ENCODE measurements at regions not wholly inside any gene's neighbourhood (a gene's known extent, or its start where the extent isn't known, plus 50 kb on each side); places are given as distances from the start of the nearest gene placed in this dataset.

DNA sequence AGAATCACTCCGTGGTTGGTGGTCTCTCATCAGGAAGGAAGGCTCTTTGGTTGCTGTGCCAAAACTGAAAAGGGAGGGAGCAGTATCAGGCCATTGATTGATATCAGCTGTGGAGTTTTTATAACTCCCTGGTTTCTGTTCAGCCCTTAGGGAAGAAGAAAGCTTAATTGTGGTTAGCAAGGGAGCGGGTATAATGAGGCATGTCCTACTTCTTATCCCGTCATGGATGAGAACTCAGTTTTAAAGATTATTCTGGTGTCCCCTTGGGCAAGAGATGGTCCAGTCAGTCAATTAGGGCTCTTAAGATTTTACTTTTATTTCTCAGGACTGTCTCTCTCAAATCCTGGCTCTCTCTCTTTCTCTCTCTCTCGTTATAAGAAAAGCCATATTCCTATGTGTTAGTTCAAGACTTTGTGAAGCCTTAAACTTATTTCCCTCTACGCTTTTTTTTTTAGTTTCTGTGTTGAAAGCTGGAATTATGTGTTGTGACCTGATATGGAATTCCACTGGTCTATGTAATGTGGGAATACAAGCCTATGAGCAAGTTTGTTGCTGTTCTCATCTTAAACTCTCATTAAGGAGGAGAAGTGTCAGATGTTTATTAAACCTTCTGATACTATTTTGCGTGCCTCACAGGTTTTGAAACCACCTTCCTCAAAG, 514.0 kb upstream of the CDH2 start:
- TF ChIP-seq, protein P1, sequence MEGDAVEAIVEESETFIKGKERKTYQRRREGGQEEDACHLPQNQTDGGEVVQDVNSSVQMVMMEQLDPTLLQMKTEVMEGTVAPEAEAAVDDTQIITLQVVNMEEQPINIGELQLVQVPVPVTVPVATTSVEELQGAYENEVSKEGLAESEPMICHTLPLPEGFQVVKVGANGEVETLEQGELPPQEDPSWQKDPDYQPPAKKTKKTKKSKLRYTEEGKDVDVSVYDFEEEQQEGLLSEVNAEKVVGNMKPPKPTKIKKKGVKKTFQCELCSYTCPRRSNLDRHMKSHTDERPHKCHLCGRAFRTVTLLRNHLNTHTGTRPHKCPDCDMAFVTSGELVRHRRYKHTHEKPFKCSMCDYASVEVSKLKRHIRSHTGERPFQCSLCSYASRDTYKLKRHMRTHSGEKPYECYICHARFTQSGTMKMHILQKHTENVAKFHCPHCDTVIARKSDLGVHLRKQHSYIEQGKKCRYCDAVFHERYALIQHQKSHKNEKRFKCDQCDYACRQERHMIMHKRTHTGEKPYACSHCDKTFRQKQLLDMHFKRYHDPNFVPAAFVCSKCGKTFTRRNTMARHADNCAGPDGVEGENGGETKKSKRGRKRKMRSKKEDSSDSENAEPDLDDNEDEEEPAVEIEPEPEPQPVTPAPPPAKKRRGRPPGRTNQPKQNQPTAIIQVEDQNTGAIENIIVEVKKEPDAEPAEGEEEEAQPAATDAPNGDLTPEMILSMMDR (IDR thresholded peaks at IDR 0.05; ENCODE audit: borderline replicate concordance, extremely low read depth, low read length, poor library complexity, severe bottlenecking): no peak
- TF ChIP-seq EZH2 (IDR thresholded peaks at IDR 0.05; ENCODE audit: borderline replicate concordance, low read depth, low read length, severe bottlenecking): no peak
